Type B pancreatic cell (in vitro differentiated cells): ENCODE measurements at regions not wholly inside any gene's neighbourhood (a gene's known extent, or its start where the extent isn't known, plus 50 kb on each side); places are given as distances from the start of the nearest gene placed in this dataset.

ENCODE experiments used
- DNase-seq: peaks from one replicate; pipeline ENCODE4 v3.0.0; 2021; ENCODE audit warnings: mixed read lengths; ENCODE audit not compliant: unreplicated experiment; ENCODE audit errors: extremely low spot score
- H3K27ac Mint-ChIP-seq: 2 replicates; pipeline ENCODE4 v1.8.0; 2021; ENCODE audit warnings: mild to moderate bottlenecking, mixed read lengths
- H3K27me3 Mint-ChIP-seq: 2 replicates; pipeline ENCODE4 v1.8.0; 2021; ENCODE audit warnings: mixed read lengths
- H3K36me3 Mint-ChIP-seq: 2 replicates; pipeline ENCODE4 v1.8.0; 2021; ENCODE audit warnings: mixed read lengths
- H3K4me1 Mint-ChIP-seq: one replicate; pipeline ENCODE4 v1.8.0; 2021; ENCODE audit warnings: mixed read lengths; ENCODE audit not compliant: unreplicated experiment
- H3K4me3 Mint-ChIP-seq: 2 replicates; pipeline ENCODE4 v1.8.0; 2021; ENCODE audit warnings: mild to moderate bottlenecking, mixed read lengths
- H3K9me3 Mint-ChIP-seq: 2 replicates; pipeline ENCODE4 v1.8.0; 2021; ENCODE audit warnings: mixed read lengths
- TF ChIP-seq, protein P1 (sequence below): fragments of 200-600 bp; sonication (generic); conservative IDR thresholded peaks from 2 replicates; pipeline ENCODE4 v1.5.0; 2021; ENCODE audit warnings: antibody characterized with exemption, mild to moderate bottlenecking

DNA sequence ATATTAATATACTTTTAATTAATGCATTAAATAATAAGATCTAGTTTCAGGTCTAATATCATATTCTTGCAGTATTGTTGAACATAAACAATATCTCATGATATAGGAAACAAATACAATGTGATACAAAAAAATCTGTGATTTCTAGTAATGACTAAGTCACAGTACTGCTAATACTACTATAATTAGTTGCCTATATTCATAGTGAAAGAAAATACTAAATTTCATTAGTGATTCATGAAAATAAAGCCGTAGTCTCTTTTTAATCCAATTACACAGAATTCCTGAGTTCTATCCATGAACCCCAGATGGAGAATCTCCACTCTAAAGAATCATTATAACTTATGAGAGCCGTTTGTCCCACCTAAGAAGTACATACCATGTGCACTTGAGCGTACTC, 266.3 kb upstream of the ACVR2A start:
- H3K4me1 Mint-ChIP-seq = no peaks in the 10 kb centered on the region
- TF ChIP-seq, protein P1, sequence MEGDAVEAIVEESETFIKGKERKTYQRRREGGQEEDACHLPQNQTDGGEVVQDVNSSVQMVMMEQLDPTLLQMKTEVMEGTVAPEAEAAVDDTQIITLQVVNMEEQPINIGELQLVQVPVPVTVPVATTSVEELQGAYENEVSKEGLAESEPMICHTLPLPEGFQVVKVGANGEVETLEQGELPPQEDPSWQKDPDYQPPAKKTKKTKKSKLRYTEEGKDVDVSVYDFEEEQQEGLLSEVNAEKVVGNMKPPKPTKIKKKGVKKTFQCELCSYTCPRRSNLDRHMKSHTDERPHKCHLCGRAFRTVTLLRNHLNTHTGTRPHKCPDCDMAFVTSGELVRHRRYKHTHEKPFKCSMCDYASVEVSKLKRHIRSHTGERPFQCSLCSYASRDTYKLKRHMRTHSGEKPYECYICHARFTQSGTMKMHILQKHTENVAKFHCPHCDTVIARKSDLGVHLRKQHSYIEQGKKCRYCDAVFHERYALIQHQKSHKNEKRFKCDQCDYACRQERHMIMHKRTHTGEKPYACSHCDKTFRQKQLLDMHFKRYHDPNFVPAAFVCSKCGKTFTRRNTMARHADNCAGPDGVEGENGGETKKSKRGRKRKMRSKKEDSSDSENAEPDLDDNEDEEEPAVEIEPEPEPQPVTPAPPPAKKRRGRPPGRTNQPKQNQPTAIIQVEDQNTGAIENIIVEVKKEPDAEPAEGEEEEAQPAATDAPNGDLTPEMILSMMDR = no peak
- no peaks in the 10 kb centered on the region for H3K27me3 Mint-ChIP-seq
- H3K36me3 Mint-ChIP-seq = no peaks in the 10 kb centered on the region
- H3K27ac Mint-ChIP-seq = no peak overlapping the region
- no peaks in the 10 kb centered on the region for H3K9me3 Mint-ChIP-seq
- no peak overlapping the region for H3K4me3 Mint-ChIP-seq
- no peak for DNase-seq

DNA sequence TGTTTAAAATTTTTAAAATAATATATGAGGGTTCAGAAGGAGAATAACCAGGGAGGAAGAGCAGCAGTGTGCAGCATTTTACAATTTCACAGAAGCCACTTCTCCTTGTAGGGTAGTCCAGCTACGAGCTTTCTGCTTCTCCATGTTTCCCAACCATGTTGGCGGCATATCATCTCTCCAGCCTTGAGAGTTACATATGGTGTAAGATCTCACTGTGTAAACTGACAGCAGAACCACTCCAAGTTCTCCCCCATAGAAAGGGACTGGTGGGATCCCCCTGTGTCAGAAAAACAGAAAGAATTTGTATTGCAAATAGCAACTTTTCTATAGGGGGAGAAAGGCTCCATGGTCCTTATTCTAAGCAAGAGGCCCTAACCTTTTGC, 266.8 kb upstream of the ACVR2A start:
- H3K4me1 Mint-ChIP-seq = no peaks in the 10 kb centered on the region
- DNase-seq = no peak
- TF ChIP-seq, protein P1 = no peak
- H3K4me3 Mint-ChIP-seq = no peak overlapping the region
- no peaks in the 10 kb centered on the region for H3K27me3 Mint-ChIP-seq
- H3K9me3 Mint-ChIP-seq = no peaks in the 10 kb centered on the region
- H3K36me3 Mint-ChIP-seq = no peaks in the 10 kb centered on the region
- H3K27ac Mint-ChIP-seq = no peak overlapping the region

DNA sequence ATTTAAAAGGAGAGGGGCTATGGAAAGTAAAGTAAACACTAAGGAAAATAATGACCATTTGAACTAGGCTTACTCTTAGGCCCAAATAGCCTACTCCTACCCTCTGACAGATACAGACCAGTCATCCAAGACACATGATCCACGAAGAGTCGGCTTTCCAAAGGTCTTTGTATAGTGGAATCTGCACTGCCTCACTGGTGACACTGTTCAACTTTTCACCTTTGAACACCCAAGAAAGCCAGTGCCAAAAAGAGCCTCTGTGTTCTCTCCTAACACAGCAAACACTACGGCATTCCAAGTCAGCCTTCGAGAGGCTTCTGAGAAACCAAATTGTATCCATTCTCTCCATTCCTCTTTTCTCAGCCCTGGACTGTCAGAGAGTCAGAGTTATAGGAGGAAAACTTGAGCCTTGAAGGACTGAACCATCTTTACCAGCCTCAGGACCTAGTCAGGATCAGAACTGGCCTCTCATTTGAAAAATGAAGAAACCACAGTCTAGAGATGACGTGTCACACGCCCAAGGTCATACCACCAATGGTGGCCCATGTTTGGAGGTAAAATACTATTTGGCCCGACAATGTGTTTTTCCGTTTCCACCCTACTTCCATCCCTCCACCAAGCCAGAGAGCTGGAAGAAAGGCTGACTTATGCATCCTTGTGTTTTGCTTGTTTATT, 267.4 kb upstream of the ACVR2A start:
- no peaks in the 10 kb centered on the region for H3K27me3 Mint-ChIP-seq
- H3K9me3 Mint-ChIP-seq = no peaks in the 10 kb centered on the region
- no peak for DNase-seq
- no peak overlapping the region for H3K4me3 Mint-ChIP-seq
- TF ChIP-seq, protein P1 = no peak
- H3K4me1 Mint-ChIP-seq = no peaks in the 10 kb centered on the region
- H3K27ac Mint-ChIP-seq = no peak overlapping the region
- no peaks in the 10 kb centered on the region for H3K36me3 Mint-ChIP-seq

DNA sequence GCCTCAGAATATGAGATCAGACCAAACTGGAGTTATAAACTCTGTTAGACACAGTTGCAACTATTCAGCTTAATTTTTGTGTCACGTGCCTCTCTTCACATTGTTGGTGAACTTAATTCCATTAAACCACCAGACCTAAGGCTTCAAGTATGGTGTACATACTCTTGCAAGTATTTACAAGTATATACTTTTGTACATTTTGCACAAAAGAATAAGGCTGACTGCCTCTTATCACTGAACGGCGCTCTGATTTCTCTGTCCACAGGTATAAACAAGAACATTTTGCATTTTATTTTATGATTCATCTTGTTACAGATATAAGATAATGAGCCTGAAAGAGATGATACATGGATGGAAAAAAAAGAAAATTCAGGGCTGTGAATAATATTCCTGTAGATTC, 269.7 kb upstream of the ACVR2A start:
- no peaks in the 10 kb centered on the region for H3K27me3 Mint-ChIP-seq
- TF ChIP-seq, protein P1 = no peak
- H3K4me3 Mint-ChIP-seq = no peak overlapping the region
- no peaks in the 10 kb centered on the region for H3K36me3 Mint-ChIP-seq
- H3K4me1 Mint-ChIP-seq = no peaks in the 10 kb centered on the region
- no peak overlapping the region for H3K27ac Mint-ChIP-seq
- no peak for DNase-seq
- peaks cover 7% of the 10 kb centered on the region for H3K9me3 Mint-ChIP-seq

DNA sequence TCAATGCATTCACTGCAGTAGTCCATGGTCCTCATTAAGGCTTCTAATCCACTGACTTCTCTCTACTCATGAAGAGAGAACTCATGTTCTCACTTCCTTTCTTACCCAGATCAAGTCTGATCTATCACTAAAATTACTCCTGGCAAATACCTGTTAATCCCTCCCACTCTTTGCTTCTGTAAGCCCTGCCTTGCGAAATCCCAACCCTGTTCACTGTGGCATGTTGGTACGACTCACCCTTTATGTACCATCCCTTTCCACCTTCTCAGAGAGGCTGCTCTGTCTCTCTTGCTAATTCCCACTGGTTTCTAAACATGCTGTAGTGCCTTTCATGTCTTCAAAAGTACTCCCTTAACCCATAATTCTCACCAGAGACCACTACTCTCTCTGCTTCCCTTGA, 272.2 kb upstream of the ACVR2A start:
- Mint-ChIP-seq H3K27me3 (no peaks in the 10 kb centered on the region), H3K27ac (no peak overlapping the region), H3K4me1 (no peaks in the 10 kb centered on the region), H3K9me3 (peaks cover 7% of the 10 kb centered on the region), H3K4me3 (no peak overlapping the region), H3K36me3 (no peaks in the 10 kb centered on the region)
- TF ChIP-seq, protein P1 = no peak
- DNase-seq = no peak

DNA sequence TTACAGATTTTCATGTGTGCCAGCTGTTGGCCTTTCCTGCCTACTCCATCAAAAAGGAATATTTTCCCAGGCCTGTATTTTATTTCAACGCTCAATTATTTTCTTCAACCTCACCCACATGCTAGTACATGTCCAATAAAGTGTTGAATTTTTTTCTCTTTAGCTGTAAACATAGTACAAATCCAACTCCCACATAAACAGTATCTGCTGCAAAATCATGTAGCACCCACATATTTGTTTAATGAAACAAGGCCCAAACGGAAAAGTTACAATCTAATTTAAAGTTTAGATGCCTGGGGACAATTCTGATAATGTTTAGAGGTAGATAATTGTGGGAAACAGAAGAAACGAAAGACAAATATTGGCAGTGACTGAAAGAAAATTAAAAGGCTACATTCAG, 275.4 kb upstream of the ACVR2A start:
- DNase-seq = no peak
- TF ChIP-seq, protein P1 = no peak
- Mint-ChIP-seq H3K4me3 (no peak overlapping the region), H3K36me3 (no peaks in the 10 kb centered on the region), H3K27ac (no peak overlapping the region), H3K9me3 (peaks cover 7% of the 10 kb centered on the region), H3K4me1 (no peaks in the 10 kb centered on the region), H3K27me3 (no peaks in the 10 kb centered on the region)
